Lower leg skin (tissue), 3 donors: ENCODE measurements at regions not wholly inside any gene's neighbourhood (a gene's known extent, or its start where the extent isn't known, plus 50 kb on each side); places are given as distances from the start of the nearest gene placed in this dataset.

Source experiments
- CTCF ChIP-seq, 3 donors: fragments of 450-650 bp; IDR thresholded peaks; one replicate each; pipeline ENCODE4 v1.5.1; 2016; ENCODE audit warnings: antibody characterized with exemption in 3 of 3, mild to moderate bottlenecking in 3 of 3, moderate library complexity in 2 of 3
- POLR2A ChIP-seq, 2 donors: fragments of 450-650 bp; IDR thresholded peaks; one replicate each; pipeline ENCODE4 v1.6.1; 2016 to 2017; ENCODE audit warnings: antibody characterized with exemption in 2 of 2, mild to moderate bottlenecking in 1 of 2, moderate library complexity in 1 of 2

DNA sequence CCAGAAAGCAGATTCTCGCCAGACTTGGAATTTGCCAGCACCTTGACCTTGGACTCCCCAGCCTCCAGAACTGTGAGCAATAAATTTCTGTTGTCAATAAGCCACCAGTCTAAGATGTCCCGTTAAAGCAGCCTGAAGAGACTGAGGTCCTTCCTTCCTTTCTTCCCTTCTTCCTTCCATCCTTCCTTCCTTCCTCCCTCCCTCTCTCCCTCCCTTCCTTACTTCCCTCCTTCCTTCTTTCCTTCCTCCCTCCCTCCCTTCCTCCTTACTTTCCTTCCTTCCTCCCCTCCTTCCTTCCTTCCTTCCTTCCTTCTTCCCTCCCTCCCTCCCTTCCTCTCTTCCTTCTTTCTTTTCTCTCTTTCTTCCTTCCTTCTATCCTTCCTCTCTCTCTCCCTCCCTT, 66.4 kb downstream of the NPTX2 start:
- TF ChIP-seq CTCF (IDR thresholded peaks at IDR 0.05): no peak
- no peak for TF ChIP-seq POLR2A (IDR thresholded peaks at IDR 0.05)
